ENCODE measurements at regions not wholly inside any gene's neighbourhood (a gene's known extent, or its start where the extent isn't known, plus 50 kb on each side); places are given as distances from the start of the nearest gene placed in this dataset.

GRCh38 chr2:41972179-41972578 is 75.6 kb upstream of the PKDCC start:
- no peak for TF ChIP-seq CTCF (IDR thresholded peaks at IDR 0.05)
- DNase-seq (no peak), ATAC-seq (no peak)
- Histone ChIP-seq H3K27ac (no peak overlapping the region), H3K9me3 (no peaks in the 10 kb centered on the region), H3K36me3 (ENCODE audit: insufficient read depth in 1 of 2, low read depth in 1 of 2) (no peaks in the 10 kb centered on the region), H3K27me3 (ENCODE audit: insufficient read depth in 3 of 3, low read length in 2 of 3) (no peaks in the 10 kb centered on the region), H3K4me1 (peaks cover 10% of the 10 kb centered on the region), H3K4me3 (no peak overlapping the region)
- WGBS, 3 donors, result 90 to 98% (median 97%) methylated on average over 2 of the region's 2 CpGs
- intact Hi-C loops (cut with DNase I), result no loop called here

GRCh38 chr2:41972819-41973218 is 75.0 kb upstream of the PKDCC start:
- H3K4me1 ChIP-seq, result peaks cover 3% of the 10 kb centered on the region
- no peak overlapping the region for H3K27ac ChIP-seq
- 79 to 89% (median 87%) methylated on average over 8 of the region's 8 CpGs for WGBS, 3 donors
- no peak for DNase-seq
- no peak for TF ChIP-seq CTCF (IDR thresholded peaks at IDR 0.05)
- ATAC-seq, result no peak
- no peak overlapping the region for H3K4me3 ChIP-seq
- H3K9me3 ChIP-seq, result no peaks in the 10 kb centered on the region
- H3K27me3 ChIP-seq (ENCODE audit: insufficient read depth in 3 of 3, low read length in 2 of 3), result no peaks in the 10 kb centered on the region
- intact Hi-C loops (cut with DNase I), result no loop called here
- no peaks in the 10 kb centered on the region for H3K36me3 ChIP-seq (ENCODE audit: insufficient read depth in 1 of 2, low read depth in 1 of 2)

- DNase-seq (no peak), ATAC-seq (no peak)
- no peaks in the 10 kb centered on the region for H3K9me3 ChIP-seq
- no peaks in the 10 kb centered on the region for H3K27me3 ChIP-seq (ENCODE audit: insufficient read depth in 3 of 3, low read length in 2 of 3)
- H3K4me3 ChIP-seq, result no peak overlapping the region
- intact Hi-C loops (cut with DNase I), result no loop called here
- TF ChIP-seq CTCF (IDR thresholded peaks at IDR 0.05), result no peak
- H3K4me1 ChIP-seq, result no peaks in the 10 kb centered on the region
- no peak overlapping the region for H3K27ac ChIP-seq
- WGBS, 3 donors, result 67 to 73% (median 71%) methylated on average over 4 of the region's 4 CpGs
- H3K36me3 ChIP-seq (ENCODE audit: insufficient read depth in 1 of 2, low read depth in 1 of 2), result no peaks in the 10 kb centered on the region
Measured at GRCh38 chr2:41973871-41974270, 74.0 kb upstream of the PKDCC start.

GRCh38 chr2:41981417-41981816 is 66.4 kb upstream of the PKDCC start:
- Histone ChIP-seq H3K4me1 (no peaks in the 10 kb centered on the region), H3K27me3 (ENCODE audit: insufficient read depth in 3 of 3, low read length in 2 of 3) (no peaks in the 10 kb centered on the region), H3K9me3 (no peaks in the 10 kb centered on the region), H3K36me3 (ENCODE audit: insufficient read depth in 1 of 2, low read depth in 1 of 2) (no peaks in the 10 kb centered on the region), H3K27ac (no peak overlapping the region), H3K4me3 (no peak overlapping the region)
- WGBS, 3 donors, result 79 to 96% (median 85%) methylated on average over 1 of the region's 1 CpG
- intact Hi-C loops (cut with DNase I), result no loop called here
- TF ChIP-seq CTCF (IDR thresholded peaks at IDR 0.05), result no peak
- DNase-seq, result no peak
- no peak for ATAC-seq

- intact Hi-C loops (cut with DNase I), result no loop called here
- Histone ChIP-seq H3K4me3 (no peak overlapping the region), H3K9me3 (no peaks in the 10 kb centered on the region), H3K4me1 (peaks cover 13% of the 10 kb centered on the region), H3K36me3 (ENCODE audit: insufficient read depth in 1 of 2, low read depth in 1 of 2) (no peaks in the 10 kb centered on the region), H3K27me3 (ENCODE audit: insufficient read depth in 3 of 3, low read length in 2 of 3) (no peaks in the 10 kb centered on the region), H3K27ac (no peak overlapping the region)
- WGBS, 3 donors, result 80 to 90% (median 83%) methylated on average over 5 of the region's 5 CpGs
- no peak for ATAC-seq
- no peak for DNase-seq
- no peak for TF ChIP-seq CTCF (IDR thresholded peaks at IDR 0.05)
Measured at GRCh38 chr2:41985573-41986095, 62.2 kb upstream of the PKDCC start.
